ENCODE measurements at regions not wholly inside any gene's neighbourhood (a gene's known extent, or its start where the extent isn't known, plus 50 kb on each side); places are given as distances from the start of the nearest gene placed in this dataset.

GRCh38 chr4:136664988-136665387 lies 867.3 kb downstream of the PCDH18 start:
- no peak for TF ChIP-seq ESRRA (IDR thresholded peaks at IDR 0.05; ENCODE audit: low read length)
- TF ChIP-seq MAX (IDR thresholded peaks at IDR 0.05; ENCODE audit: low read depth, low read length) = no peak
- no peak for TF ChIP-seq ETV6 (conservative IDR thresholded peaks at IDR 0.05 in 1 of 2, IDR thresholded peaks at IDR 0.05 in 1 of 2; ENCODE audit: borderline replicate concordance in 1 of 2, low read depth in 1 of 2)
- no peak for TF ChIP-seq ZBED1 (IDR thresholded peaks at IDR 0.05; ENCODE audit: borderline replicate concordance)
